ENCODE measurements at regions not wholly inside any gene's neighbourhood (a gene's known extent, or its start where the extent isn't known, plus 50 kb on each side); places are given as distances from the start of the nearest gene placed in this dataset.

DNA sequence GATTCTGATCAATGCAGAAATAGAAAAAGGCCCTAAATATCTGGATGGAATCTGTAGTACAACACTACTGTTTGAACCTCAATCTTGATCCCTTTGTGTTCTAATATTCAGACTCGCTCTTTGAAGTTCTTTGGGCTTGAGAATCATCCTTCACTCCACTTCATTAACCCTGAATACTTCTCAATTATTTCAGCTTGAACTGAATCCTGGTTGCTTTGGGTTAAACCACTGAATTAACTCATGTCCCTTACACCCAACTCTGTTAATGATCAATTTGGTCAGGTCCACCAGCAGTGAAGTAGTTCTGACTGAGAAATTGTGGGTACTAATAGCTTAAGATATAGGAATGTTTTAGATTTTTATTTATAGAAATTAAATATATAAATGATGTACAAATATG is 1707.2 kb upstream of the ACO1 start:
- DNase-seq (ENCODE audit: low spot score) = no peak

DNA sequence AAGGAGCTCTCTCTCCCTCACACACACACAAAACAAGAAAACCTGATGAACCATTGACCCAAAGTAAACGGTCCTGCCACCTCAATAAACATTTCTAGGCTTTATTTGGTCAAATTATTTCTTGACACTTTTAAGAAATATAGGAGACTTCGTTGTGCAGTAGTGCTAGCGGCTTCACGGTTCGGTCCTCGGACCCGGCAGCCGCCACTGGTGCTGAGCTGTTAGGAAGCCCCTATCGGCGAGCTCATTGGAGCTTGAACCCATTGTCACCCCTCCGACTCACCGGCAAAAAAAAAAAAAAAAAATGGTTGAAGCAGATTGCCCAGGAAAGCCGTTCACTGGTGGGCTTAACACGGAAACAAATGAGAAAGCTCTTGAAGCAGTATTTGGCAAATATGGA is 1695.6 kb upstream of the ACO1 start:
- no peak for DNase-seq (ENCODE audit: low spot score)

DNA sequence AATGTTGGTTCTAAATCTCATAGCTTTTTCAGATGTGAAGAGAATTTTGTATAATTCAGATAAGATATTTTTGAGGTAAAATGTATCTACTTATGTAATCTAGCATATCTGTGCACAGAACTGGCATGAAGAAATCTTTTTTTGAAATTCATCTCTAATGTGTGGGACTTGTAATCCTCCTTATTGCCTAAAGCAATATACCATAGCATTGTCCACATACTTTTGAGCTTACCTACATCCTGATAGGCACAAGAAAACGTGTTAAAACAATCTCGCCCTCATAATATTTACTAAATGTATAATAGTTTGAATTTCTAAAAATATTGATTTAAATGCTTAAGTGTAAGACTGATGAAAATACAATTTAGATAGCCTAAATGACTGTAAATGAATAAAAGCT is 1686.5 kb upstream of the ACO1 start:
- DNase-seq (ENCODE audit: low spot score) = no peak

DNA sequence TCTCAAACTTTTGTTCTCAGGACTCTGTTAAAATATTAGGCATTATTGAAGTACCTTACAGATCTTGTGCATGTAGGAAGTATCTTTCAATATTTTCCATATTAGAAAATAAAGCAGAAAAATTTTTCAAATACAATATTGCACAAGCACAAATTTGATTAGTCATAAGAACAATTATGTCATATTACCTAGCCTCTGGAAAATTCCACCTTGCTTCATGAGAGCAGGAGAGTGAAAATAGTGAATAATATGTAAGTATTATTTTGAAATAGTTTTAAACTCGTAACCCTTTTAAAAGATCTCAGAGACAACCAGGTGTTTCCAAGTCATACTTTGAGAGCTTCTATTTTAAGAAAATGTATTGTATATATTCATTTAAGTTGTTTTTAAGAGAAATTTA is 1672.9 kb upstream of the ACO1 start:
- DNase-seq (ENCODE audit: low spot score) = no peak

DNA sequence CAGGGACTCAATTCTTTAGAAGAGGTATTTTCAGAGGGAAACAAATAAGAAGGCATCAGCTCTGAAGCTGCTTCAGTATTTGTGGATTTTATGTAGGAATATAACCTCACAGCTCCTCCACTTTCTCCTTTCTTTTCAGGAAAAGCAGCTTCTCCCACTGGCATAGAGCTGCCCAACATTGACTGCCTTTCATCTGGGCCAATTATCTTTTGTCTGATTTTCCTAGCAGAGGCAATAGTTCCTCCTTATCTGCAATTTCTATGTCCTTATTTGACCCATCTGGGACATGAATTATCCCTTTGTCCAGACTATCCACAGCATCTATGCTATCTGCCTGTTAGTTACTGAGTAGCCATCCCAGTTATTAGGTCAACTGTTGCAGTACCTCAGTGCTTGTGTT is 1671.2 kb upstream of the ACO1 start:
- DNase-seq (ENCODE audit: low spot score) = no peak

DNA sequence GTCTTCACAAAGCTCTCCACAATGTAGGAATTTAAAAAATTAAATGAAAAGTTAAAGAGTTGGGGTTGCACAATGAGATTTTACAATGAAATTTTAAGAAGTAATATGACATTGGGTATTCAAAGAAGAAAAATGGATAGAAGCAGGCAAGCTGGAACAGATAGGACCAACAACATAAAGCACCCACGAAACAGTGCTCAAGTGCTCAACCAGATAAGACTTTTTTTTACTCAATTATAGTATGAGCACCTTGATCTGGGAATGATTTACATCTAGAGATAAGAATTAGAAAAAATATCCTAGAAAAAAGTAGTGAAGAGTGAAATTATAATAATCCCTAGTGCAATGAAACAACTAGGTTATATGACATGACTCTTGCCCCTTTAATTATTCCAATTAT is 1670.1 kb upstream of the ACO1 start:
- DNase-seq (ENCODE audit: low spot score) = no peak

DNA sequence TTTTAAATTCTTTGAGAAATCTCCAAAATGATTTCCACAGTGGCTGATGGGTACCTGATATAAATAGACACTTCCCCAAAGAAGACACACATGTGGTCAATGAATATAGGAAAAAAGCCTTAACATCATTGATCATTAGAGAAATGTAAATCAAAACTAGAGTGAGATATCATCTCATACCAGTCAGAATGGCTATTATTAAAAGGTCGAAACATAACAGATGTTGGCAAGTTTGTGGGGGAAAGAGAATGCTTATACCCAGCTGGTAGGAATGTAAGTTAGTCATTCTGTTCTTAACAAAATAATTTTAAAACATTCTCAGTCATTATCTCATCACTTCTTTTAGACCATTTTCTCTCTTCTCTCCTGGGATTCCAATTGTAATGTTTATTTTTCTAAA is 1666.0 kb upstream of the ACO1 start:
- DNase-seq (ENCODE audit: low spot score) = no peak

DNA sequence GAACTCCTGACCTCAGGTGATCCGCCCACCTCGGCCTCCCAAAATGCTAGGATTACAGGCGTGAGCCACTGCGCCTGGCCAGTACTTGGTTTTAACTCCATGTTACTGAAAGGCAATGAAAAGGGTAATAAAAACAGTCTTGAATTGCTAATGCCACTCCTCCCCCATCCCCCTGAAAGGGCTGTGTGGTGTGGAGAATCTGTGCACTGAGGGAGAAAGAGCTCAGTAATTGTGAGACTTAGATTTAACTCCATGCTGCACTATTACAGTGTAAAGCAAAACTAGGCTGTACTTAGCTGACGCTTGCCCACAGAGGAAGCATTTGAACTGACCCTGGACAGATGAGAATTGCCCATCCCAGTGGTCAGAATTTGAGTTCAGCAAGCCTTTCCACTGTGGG is 1662.4 kb upstream of the ACO1 start:
- DNase-seq (ENCODE audit: low spot score) = no peak

DNA sequence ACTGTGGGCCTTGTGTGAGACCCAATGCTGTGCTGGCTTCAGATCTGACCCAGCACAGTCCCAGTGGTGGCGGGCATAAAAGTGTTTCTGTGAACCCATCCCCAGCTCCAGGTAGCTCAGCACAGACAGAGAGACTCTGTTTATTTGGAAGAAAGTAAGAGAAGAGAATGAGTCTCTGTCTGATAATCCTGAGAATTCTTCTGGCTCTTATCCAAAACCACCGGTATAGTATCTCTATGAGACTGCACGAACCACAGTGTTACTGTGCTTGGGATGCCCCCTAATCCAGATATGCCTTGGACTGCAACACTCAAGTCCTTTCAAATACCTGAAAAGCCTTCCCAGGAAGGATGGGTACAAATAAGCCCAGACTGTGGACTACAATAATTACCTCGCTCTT is 1660.8 kb upstream of the ACO1 start:
- no peak for DNase-seq (ENCODE audit: low spot score)

DNA sequence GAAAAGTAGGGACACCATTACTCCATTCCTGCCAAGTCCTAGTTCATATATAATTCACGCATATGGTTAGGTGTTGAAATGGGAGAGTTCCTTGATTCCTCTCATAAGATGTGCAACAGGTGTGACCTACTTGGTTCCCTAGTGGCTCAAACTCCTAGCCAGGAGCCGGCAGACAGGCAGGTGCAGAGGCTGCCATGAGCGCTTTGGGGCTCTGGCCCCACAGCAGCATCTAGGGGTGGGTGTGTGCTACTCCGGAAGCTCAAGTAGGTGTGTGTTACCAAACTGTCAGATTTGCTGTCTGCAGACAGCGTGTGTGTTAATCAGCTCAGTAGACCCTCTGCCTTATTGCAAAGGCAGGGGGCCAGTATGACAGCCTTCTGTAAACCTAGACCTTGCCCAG is 1652.4 kb upstream of the ACO1 start:
- no peak for DNase-seq (ENCODE audit: low spot score)

DNA sequence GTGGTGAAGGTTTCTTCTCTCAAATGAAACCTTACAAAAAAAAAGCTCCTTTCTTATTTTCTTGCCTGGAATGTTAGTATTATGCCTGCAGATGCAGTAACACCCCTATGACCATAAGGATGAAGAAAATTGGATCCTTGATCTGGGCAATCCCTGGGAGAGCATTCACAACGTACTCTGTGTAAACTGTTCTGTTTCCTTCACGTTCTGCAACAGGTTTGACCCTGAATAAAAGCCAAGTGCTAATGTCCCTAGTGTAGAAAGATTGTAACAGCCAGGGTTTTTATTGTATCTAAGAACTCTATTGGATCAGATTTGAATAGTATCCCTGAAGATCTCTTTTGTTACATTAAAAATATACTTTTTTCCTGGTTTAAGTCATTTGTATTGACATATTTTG is 1639.6 kb upstream of the ACO1 start:
- no peak for DNase-seq (ENCODE audit: low spot score)

DNA sequence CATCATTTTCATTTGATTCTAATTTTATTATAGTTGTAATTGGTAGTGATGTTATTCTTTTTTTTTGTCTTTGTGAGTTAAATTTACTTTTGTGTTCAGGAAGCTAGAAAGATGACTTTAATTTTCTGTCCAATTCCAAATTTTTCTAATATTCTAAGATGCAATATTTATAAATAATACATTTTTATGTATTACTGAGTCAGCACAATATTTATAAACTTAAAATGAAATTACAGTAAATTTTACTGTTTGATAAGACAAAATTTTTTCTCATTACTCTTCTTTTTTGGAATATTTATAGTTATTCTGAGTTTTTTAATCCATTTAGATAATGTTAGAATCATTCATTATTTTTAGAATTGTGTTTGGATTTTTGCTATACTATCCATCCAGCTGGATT is 1637.9 kb upstream of the ACO1 start:
- DNase-seq (ENCODE audit: low spot score) = no peak

DNA sequence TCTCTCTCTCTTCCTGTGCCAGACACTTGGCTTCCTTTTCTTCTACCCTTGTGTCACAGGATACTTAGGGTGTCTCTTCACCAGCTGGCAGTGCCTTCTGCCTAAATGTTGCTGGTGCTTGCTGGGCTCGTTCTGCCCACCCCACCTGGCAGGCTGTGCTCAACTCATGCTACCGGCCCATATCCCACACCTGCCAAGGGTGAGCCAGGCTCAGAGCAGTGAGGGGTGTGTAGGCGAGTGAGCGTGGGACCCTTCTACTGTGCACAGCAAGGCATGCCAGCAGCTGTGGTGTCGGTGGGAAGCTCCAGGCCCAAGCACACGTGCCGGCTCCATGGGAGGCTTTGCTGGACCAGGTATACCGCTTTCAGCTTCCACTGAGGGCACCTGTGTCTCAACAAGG is 1626.7 kb upstream of the ACO1 start:
- no peak for DNase-seq (ENCODE audit: low spot score)

DNA sequence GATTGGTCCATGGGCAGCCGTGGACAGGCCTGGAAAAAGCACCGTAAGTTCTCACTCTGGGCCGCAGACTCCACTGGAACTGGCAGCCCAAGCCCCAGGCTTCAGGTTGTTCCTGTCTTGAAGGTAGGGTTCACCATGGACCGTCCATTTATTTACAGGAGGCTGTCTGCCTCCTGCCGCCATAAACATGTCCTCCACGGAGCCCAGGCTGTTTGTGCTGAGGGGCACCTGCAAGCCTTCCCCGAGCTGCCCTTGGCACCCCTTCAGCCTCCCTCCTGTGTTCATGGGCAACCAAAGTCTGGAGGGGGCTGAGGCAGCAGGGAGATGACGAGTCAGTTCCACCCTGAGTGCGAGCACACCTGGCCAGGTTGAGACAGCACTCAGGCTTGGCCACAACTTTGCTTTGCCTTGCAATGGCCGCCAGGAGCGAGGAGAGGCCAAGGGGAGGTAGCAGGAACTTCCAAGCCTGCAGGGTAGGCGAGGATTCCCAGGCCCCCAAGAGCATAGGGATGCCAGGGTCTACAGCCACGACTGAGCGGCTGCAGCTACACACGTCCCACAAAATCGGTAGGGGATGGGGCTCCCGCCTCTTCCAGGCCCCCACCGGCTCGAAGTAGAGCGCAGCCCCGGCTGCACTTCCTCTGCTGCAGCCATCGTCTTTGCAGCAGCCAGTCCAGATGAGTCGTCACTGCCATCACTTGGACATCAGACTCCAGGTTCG is 1625.6 kb upstream of the ACO1 start:
- no peak for DNase-seq (ENCODE audit: low spot score)

DNA sequence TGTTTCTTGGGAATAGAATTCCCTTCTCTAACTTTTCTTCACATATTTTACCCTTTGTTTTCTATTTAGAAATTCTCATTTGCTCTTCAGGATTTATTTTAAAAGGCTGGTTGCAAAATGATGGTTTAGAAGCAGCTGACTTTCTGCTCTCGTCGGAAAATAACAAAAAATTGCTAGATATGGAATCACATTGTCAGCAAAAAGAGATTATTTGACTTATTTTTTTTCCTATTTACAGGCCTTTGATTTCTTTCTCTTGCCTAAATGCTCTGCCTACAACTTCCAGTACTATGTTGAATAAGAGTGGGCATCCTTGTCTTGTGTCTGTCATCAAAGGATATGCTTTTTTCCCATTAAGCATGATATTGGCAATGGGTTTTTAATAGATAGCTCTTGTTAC is 1619.1 kb upstream of the ACO1 start:
- no peak for DNase-seq (ENCODE audit: low spot score)

DNA sequence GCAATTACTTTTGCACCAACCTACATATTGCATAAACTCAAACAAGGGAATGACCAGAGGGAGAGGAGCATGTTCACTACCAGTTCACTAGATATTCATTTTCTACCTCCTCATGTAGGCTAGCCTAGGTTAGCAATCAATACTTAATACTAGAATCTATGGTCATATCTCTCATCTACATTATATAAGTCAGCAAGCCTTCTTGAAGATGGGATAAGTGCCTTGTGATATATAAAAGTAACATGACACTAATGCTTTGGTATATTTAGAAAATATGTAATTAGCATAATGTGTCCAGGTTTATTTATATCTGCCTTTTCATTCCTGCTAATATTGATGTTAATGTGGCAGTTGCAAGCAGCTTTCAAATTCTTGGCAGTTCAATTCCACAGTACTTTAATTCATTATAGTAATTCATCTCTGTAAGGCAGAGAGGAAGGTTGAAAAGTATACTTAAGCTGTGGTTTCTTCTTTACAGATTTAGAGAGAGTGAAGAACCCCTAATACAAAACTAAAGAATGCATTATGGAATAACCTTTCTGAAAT is 1613.2 kb upstream of the ACO1 start:
- DNase-seq (ENCODE audit: low spot score) = no peak

DNA sequence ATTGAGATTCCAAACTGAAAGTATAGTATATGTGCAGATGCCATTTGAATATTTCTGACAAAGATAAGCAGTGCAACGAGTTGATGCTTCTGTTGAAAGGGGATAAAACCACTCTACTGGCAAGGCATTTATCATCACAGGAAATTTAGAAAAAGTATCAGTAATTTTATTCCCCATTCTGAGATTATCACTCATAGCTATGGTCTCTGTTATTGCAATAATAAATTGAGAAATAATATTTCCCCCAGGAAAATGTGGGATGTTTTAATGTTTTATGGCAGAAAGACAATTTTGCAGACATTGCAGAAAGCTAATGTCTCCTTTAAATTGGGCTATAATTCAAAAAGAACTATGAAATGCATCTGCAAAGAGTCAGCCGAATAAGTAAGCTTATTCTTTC is 1612.7 kb upstream of the ACO1 start:
- no peak for DNase-seq (ENCODE audit: low spot score)

DNA sequence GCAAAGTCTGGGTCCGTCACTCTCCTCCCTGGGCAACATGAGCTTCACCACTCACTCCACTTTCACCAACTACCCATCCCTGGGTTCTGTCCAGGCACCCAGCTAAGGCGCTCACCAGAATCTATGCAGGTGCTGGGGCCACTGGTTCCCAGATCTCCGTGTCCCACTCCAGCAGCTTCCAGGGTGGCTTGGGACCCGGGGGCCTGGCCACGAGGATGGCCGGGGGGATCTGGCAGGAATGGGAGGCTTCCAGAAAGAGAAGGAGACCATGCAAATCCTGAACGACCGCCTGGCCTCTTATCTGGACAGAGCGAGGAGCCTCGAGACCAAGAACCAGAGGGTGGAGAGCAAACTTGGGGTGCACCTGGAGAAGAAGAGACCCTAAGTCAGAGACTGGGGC is 1611.0 kb upstream of the ACO1 start:
- no peak for DNase-seq (ENCODE audit: low spot score)

DNA sequence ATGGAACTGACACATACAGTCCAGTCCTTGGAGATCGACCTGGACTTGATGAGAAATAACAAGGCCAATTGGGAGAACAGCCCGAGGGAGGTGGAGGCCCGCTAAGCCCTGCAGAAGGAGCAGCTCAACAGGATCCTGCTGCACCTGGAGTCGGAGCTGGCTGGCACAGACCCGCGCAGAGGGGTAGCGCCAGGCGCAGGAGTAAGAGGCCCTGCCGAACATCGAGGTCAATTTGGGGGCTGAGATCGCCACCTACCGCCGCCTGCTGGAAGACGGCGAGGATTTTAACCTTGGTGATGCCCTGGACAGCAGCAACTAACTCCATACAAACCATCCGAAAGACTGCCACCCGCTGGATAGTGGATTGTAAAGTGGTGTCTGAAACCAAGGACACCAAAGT is 1610.1 kb upstream of the ACO1 start:
- no peak for DNase-seq (ENCODE audit: low spot score)

DNA sequence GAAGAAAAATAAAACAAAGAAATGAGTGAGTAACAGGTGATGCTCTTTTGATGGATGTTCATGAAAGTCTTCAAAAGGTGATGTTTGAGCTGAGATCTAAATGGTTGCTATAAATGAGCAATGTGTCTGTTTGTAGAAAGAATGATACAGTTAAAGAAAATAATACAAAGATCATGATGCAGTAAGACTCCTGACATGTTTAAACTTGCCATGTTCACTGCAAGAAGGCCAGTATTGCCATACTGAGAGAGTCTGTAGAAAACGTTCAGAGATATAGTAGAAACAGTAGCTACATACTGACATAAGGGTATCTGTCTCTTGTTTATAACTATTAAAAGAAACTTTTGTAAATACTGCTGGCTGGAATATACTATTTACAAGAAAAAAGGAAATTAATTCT is 1609.2 kb upstream of the ACO1 start:
- DNase-seq (ENCODE audit: low spot score) = no peak

DNA sequence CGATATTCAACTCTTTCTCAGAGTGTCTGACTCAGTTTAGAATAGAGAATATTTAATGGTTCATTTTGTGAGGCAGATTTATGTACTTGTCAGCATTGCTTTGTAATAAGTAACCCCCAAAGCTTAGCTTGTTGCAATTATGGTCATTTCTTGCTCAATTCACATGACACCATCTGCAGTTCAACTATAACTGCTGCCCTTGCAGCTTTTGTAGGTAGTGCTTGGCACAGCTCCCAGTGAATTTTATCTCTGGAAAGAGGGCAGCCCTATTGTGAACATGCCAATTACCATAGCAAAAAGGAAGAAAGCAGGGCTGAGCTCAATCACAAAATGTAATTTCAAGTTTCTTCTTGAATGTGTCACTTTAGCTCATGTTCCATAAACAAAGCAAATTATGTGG is 1587.7 kb upstream of the ACO1 start:
- DNase-seq (ENCODE audit: low spot score) = no peak

DNA sequence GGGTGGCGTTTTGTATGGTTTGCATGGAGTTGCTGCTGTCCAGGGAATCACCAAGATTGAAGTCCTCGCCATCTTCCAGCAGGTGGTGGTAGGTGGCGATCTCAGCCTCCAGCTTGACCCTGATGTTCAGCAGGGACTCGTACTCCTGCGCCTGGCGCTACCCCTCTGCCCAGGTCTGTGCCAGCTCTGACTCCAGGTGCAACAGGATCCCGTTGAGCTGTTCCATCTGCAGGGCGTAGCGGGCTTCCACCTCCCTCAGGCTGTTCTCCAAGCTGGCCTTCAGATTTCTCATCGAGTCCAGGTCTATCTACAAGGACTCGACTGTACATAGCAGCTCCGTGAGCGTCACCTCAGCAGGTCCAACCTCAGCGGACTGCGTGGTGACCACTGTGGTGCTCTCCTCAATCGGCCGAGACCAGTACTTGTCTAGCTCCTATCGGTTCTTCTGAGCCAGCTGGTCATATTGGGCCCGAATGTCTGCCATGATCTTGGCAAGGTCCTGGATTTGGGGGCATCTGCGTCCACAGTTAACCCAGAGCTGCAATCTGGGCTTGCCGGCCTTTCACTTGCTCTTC is 1584.8 kb upstream of the ACO1 start:
- no peak for DNase-seq (ENCODE audit: low spot score)

DNA sequence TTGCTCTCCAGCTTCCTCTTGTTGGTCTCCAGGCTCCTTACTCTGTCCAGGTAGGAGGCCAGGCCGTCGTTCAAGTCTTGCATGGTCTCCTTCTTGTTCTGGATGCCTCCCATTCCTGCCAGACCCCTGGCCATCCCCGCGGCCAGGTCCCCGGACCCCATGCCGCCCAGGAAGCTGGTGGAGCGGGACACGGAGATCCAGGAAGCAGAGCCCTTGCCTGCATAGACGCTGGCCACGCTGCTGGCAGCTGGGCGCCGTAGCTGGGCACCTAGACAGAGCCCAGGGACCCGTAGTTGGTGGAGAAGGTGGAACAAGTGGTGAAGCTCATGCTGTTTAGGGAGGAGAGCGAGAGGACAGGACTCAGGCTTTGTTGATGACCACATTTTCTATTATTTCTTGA is 1584.0 kb upstream of the ACO1 start:
- no peak for DNase-seq (ENCODE audit: low spot score)

DNA sequence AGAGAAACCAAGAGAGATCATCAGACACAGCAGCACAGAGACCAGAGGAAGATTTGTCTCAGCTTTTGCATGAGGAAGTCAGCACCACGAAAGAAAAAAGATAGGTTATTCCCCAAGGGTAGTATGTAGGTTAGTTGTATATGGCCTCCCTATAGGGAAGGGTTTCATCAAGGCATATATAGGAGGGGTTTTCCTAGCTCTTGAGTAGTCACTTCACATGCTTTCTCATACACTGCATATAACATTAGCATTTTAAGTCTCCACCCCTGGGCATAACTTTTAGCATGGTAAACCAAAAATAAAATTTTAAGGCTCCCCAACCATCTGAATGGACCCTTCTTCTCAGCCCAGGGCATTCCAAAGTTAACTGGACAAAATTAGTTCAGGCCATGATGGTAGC is 1571.6 kb upstream of the ACO1 start:
- DNase-seq (ENCODE audit: low spot score) = no peak

All from AG08395 (cell line).